ENCODE measurements at regions not wholly inside any gene's neighbourhood (a gene's known extent, or its start where the extent isn't known, plus 50 kb on each side); places are given as distances from the start of the nearest gene placed in this dataset.

DNA sequence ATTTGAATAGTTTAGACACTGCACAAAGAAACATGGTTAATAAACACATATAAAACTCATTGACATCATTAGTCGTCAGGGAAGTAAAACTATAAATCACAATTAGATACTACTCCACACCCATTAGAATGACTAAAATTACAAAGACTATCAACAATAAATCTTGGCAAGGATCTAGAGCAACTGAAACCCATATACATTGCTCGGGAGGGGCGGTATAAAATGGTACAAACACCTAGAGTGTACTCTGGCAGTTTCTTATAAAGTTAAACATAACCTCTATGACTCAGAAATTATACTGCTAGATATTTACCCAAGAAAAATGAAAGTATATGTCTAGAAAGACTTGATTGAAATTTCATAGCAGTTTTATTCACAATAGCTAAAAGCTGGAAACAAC is 434.2 kb downstream of the RWDD3 start:
- no peak for TF ChIP-seq POLR2A (IDR thresholded peaks at IDR 0.05)
- no peak for TF ChIP-seq CTCF (IDR thresholded peaks at IDR 0.05)

Data from sigmoid colon (tissue), 3 donors.